Left renal cortex interstitium (tissue), 4 donors: ENCODE measurements at regions not wholly inside any gene's neighbourhood (a gene's known extent, or its start where the extent isn't known, plus 50 kb on each side); places are given as distances from the start of the nearest gene placed in this dataset.

Experiments
- DNase-seq, 4 donors: peaks; one replicate each; pipeline ENCODE4 v3.0.0-alpha.2; 2013; ENCODE audit warnings: low read depth in 4 of 4, low spot score in 2 of 4, missing footprints in 1 of 4

DNA sequence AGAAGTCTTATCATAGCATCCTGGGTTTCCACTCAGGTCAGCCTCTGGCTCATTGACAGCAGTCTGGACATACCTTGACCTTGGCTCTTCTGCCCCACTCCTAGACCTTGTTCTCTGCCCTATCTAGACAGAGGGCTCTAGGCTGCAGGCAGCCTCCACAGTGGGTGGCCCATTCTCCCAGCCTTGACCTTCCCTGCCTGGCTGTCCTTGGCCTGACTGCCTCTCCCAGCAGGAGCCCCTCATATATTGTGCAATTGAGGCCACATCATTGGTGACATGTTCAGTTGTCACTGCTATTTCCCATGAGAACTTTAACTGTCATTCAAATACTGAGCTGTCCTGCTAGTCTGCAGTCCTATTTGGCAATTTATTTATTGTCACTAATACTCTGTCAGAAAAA, 503.4 kb downstream of the PLXNA4 start:
- no peak for DNase-seq

DNA sequence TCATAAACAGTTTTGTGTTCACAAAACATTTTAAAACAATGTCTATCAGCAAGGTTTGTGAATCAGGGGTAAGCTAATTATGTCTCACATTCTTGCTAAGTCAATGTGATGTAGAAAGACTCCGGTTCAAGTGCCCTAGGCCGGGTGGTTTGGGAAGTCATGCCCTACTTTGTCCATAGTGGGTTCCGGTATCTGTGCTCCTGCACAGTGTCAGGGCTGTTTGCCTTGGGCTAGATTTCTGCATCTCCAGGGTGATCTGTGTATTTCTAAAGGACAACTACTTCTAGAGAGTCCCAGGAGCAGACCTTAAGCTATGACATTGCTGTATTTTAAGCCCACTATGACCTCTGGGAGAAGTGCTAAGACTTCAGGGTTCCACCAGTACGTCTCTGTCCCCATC, 504.1 kb downstream of the PLXNA4 start:
- DNase-seq, result no peak

DNA sequence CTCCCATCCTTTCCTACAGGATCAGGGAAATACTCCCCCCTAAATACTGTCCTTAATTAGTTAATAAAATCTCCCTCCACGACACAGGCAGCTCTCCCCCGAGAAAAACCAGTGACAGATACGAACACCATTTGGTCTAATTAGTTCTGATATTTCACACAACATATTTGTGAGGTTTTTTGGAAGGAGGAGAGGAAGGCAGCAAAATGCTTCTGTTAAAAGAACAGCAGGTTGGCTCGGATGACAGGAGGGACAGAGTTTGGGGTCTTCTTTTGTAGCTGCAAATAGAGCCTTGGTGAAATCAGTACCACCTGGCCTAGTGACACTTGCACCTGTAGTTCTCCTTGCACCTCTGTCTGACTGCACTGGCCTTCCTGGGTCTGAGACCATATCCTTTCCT, 507.0 kb downstream of the PLXNA4 start:
- DNase-seq, result no peak

DNA sequence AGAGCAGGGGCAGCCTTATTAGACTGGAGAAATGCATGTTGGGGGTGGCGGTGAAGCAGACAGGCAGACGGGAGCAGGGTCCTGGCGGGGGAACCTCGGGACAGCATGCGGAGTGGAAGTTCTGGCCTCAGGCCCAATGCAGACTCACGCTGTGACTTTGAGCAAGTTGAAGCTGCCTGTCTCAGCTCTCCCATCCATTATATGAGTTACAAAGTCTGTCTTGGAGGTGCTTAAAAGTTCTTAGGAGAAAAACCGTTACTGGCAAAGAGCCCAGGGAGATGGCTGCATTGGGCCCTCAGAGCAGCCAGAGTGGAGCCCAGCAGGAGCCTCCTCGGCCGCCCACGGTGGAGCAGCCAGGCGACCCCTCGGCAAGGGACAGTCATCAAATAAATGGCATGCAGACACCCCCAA, 509.5 kb downstream of the PLXNA4 start:
- no peak for DNase-seq

DNA sequence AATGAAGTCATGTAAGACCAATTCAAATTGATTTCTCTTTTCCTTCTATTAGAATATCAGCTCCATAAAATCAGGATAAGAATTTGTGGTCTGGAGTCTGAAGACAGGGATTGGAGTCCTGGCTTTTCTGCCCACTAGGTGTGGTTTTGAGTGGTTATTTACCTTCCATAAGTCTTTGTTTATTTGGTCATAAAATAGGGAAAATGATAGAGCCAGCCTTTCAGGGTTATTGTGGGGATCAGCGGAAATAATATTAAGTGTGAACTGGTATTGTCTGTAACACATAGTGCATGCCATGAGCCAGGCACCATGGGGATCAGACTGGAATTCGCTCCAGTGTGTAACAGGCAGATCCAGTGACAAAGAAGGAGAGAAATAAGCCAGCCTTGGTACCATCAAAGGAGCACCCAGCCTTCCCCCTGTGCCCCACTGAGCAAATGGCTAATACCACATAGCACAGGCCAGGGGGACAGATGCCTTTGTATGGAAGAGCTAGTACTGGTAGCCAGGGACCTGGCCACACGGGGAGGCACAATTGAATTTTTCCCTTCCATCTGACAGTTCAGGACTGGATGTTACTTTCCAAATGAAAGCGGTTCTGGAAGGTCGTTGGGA, 509.7 kb upstream of the PODXL start:
- DNase-seq, result no peak

DNA sequence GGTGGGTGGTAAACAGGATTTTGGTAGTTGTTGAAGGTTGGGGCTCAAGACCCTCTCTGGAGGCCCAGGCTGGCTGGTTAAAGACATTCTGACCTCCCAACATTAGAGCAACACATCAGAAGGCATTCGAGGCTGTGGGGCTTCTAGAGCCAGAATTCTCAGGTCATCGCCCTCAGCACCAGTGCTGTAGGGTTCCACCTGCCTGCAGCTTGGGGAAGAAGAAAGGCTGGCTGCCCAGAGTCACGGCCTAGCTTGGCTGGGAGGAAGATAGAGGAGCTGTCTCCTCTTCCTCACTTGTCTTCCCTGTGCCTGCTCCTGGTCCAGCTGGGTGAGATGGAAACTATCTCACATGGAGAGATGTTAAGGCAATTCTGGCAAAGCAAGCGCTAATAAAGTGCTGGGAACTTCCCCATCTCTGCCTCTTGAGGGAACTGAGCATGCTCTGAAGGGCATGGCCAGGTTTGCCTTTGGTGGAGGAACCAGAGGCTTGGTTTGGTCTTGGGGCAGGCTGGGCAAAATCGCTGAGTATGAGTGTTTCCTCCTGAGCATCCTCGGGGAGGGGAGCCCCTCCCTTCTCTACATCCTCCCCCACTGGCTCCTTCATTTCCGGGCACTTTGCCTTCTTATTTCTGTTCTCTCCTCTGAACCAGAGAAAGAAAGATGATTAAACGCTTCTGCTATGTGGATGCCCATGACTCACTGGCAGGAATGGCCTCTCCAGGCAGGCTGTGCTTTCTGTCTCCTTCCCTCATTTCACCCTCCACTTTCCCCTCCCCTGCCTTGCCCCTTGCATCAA, 509.0 kb upstream of the PODXL start:
- peak in 1 of 4 donors; percentile 43 for DNase-seq

DNA sequence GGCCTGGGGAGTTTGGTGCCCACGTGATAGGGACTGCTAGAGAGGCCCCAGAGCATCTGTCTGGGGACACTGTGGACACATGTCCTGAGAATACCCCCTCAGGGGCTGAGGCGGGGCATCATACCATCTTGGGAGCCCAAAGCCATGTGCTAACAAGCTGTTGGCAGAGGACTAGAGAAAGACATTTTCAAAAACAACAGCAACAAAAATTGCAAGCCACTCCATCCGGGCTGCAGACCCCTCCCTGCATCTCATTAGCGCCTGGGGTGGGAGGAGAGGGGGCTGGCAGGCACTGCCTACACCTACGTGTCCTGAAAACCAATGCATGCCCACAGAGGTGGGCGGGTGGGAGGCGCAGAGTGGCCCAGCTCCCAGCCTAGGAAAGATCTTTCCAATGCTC, 507.4 kb upstream of the PODXL start:
- no peak for DNase-seq

DNA sequence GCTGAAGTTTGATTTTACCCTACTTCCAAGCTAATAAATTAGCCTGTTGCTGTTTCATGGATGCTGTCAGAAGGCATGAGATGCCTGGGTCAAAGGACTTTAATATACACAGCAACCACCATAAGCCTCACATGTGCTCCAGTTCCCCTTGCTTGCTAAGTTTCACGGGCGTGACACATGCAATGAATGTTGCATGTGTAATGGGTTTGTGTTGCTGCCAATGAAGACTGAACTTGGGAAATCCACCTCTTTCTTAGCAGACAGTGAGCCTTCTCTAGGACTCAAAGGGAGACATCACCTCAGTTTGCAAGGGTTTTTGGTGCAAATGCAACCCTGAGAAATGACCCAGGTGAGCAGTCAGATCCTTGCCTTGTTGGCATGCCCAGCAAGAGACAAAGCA, 505.5 kb upstream of the PODXL start:
- no peak for DNase-seq

DNA sequence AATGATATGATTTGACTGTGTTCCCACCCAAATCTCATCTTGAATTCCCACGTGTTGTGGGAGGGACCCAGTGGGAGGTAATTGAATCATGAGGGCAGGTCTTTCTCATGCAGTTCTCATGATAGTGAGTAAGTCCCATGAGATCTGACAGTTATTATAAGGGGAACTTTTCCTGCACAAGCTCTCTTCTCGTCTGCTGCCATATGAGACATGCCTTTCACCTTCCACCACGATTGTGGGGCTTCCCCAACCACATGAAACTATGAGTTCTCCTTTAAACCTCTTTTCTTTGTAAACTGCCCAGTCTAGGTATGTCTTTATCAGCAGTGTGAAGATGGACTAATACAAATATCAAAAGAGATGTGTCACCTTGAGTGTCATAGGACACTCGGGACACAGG, 502.7 kb upstream of the PODXL start:
- DNase-seq, result no peak

DNA sequence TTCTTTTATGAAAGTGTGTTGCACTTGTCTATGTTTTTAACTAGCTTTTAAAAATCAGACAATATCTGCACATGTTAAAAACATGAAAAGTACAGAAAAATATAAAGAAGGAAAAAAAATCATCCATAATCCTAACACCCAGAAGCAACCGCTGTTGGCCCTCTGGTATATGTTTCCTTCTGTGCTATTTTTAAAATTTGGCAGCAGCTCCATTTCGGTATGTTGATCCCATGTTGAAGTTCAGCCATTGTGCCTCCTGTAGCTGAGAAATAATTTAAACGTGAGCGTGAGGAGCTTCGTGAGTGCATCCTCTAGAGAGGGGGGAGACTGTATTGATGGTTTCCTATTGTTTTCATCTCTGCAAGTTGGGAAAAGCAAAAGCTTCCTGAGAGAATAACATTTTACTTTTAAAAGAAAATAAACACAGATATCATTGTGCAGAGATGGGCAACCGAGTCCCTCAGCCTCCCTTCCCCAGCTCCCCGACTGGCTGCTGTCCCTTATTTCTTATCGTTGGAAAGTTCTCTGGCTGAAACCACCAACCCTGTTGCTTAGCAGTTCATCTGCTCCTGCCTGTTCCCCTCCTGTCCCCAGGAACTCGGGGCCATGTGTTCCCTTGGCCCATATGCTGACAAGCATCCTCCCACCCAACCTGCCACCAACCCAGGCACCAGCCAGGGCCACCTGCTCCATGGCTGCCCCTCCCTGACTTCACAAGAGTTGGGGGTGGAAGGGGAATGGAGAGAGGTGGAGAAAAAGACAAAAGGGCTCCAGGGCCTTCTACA, 499.1 kb upstream of the PODXL start:
- no peak for DNase-seq

DNA sequence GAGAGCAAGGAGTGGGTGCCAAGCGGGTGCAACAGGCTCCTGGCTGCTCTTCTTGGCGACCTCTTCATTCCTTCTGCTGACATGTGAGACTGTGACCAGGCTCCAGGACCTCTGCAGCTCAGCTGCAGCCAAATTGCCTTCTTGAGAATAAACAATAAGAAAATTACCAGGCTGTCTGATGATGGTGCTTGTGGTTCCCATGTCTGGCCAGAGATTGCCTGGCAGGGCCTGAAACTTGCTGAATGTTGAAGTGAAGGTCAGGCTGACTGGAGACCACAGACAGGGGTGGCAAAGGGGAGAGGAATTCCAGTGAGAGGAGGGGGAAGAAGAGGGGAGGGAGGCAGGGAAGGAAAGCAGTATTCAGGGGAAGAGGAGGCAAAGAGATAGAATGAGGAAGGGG, 497.4 kb upstream of the PODXL start:
- no peak for DNase-seq

DNA sequence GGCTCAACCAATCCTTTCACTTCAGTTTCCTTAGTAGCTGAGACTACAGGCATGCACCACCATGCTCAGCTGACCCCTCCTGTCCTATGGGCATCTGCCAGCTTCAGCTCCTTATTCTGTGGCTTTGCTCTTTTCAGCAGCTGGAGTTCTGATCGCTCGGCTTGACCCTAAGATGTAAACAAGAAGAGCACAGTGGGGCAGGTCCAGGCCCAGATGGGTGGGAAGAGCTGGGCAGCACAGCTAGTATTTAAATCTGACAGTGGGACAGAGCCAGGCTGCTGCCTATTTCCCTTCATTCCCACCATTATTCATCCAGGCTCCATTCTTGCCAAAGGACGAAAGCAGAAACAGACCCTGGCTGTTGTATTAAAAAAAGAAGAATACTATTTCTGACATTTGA, 494.9 kb upstream of the PODXL start:
- DNase-seq, result no peak

DNA sequence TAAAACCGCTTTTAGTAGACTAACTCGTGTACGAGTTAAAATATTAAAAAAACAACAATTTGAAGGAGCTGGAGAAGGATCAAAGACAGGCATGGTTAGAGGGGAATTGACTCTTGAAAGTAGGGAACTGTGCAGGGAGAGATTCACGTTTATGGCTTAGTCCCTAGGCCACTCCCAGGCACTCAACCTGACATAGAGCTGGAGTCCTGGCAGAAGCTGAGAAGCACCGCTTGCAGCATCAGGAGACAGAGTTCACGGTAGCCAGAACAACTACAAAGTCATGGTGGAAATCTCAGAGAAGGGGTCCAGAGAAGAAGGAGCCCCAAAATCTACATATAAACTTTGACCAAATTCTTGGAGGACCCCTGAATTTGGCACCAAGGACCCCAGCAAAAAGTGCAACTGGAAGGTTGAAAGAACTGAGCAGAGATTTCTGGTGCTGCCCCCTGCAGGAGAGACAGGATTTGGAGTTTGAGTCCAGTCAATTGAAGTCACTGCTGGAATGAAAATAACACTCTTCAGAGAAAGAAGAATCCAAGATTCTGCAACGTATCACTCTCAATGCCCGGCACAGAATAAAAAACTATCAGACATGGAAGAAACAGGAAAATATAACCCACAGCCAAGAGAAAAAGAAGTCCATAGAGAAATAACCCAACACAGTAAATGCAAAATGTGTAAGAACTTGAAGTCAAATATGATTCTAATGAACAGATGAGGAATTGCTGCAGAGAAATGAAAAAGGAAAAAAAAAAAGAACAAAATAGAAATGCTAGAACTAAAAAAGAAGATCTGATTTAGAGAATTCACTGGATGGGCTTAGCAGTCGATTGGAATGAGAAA, 493.3 kb upstream of the PODXL start:
- peak in 1 of 4 donors; percentile 20 for DNase-seq

DNA sequence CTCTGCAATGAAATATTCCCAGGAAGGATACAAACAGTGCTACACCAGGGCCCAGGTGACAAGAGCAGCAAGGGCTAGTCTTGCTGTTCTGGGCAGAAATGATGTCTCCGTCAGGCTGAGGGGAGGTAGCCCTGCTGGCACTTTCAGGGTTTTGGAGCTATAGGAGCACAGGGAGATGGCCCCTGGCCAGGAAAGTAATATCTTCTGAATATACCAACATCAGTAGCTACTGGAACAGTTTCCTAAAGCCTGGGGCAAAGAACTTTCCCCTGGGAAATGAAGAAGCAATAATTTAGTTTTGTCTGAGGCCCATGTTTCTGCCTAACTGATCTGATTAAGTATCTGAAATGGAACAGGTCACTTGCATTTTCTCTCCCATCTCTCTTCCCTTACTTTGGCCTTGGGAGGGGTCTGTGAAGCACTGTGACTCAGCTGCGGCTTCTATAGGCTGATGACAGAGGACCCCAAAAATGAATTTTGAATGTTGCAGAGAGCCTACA, 489.1 kb upstream of the PODXL start:
- DNase-seq, result no peak

DNA sequence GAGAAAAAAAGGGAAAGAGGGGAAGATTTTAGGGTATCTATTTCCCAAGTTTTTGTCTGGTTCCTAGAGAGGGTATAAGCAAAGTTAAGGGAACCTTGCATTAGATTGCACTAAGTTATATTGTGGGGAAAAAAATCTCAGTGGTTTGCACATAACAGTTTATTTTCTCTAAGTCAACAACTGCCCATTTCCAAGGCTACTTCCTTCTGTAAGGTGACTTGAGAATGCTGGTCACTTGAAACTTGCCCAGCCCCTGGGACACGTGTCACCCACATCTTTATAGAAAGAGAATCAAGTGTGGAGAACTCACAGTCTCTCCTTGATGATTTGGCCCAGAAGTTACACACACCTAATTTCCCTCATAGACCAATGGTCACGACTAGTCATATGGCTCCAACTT, 488.6 kb upstream of the PODXL start:
- no peak for DNase-seq

DNA sequence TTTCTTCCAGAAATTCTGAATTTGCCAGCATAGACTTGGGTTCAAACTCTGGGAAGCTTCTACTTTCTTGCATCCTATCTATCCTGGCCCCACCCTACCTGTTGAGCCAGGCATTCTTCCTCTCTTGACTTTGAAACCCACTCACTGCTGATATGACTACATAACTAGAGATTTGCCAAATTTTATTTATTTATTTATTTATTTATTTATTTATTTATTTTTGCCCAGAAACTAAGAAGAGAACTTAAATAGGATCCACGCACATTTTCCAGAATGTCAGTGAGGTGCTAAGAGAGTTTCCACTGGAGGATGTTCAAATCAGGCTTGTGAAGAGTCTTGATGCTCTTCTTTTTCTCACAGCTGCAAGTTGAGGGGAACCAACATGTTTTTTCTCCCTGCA, 487.8 kb upstream of the PODXL start:
- DNase-seq, result no peak

DNA sequence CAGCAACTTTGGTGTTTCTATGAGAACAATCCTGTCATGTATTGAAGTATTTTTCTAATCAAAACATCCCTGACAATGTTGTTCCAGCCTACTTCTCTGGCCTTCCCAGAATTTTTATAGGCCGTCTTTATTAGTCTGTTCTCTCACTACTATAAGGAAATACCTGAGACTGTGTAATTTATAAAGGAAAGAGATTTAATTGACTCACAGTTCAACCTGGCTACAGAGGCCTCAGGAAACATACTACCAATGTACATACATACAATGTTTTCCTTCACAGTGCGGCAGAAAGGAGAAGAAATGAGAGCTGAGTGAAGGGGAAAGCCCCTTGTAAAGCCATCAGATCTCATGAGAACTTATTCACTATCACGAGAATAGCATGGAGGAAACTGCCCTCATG, 484.7 kb upstream of the PODXL start:
- DNase-seq, result no peak

DNA sequence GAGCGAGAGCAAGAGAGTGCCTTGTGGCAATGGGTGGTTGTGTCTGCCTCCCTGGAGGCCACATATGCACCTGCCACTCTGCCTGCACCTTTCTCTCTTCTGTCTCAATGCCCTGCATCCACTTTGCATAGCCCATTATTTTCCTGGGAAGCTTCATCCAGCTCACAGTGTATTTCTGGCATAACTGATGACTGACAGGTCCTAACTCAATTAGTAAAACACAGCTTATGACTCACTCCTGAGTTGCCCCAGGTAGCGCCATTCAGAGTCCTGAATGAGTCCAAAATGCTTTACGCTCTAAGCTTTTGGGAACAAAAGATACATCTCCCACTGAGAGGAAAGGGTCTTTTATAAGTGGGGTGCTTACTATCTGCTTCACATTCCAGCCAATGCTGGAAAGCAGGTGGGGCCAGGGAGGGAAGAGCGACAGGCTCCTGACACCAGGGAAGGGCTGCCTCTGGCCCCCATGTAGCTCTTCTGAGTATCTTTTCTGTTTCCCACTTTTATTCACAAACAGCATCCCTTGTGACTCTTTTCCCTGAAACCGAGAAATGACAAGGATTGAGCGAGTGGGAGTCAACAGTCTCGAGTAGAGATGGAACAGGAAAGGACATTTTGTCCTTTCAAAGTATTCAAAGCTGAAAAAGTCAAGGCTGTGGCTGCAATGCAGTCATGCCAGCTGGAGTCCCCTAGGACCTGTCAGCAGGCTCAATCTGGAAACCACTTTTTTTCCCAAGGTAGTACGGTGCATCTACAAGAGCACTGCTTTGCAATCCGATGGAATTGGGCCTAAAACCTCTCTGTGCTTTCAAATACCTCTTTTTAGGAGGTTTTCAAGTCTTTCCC, 479.3 kb upstream of the PODXL start:
- DNase-seq, result no peak

DNA sequence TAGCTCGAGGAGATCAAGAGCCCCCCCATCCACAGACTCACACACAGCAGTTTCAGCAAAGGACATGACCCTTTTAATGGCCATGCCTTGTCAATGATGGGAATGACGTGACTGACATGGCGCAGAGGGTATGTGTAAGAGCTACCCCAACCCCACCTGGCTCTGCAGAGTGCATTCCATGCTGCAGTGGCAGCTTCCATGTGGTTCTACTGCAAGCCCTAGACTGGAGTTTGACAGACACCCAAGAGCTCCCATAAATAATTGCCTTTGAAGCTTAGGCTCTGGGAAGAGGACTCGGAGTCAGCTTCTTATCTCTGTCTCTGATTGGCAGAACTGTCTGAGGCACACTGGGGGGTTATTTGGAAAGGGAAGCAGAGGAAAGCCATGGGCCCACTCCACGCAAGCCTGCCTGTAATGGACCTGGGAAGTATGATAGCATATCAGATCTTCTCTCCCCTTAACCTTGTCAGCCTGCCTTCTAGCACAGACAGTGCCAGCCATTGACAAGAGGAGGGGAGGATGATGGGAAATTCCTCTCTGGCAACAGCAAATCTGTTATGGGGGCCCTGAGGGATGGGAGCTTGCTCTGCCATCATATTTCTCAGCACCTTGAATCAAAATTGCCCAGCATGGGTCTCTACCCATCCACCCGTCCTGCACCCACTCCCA, 478.5 kb upstream of the PODXL start:
- DNase-seq, result no peak
